ENCODE measurements at regions not wholly inside any gene's neighbourhood (a gene's known extent, or its start where the extent isn't known, plus 50 kb on each side); places are given as distances from the start of the nearest gene placed in this dataset.

DNA sequence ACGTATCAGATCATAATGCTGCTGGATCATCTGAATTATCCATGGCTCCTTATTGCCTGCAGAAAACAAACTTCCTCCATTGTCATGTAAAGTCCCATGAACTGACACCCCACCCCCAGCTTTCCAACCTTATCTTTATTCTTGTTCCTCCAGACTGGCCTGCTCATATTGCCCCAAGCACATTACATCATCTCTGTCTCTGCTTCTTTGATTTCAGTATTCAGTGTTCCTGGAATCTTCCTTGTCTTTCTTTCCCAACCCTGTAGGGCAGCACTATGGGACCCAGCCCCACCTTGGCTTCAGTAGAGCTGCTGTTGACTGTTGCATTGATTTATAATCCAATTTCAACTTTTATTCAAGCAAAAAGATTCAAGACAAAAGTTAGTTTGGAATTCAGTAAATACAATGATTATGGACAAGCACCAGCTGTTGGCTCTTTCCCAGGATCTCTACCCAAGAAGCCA lies 187.5 kb upstream of the ECI2 start:
- 89 to 96% methylated on average over 1 of the region's 1 CpG for WGBS, 2 donors
- peak in 1 of 2 donors; percentile 78 for ATAC-seq (ENCODE audit: low FRiP score in 2 of 2)

DNA sequence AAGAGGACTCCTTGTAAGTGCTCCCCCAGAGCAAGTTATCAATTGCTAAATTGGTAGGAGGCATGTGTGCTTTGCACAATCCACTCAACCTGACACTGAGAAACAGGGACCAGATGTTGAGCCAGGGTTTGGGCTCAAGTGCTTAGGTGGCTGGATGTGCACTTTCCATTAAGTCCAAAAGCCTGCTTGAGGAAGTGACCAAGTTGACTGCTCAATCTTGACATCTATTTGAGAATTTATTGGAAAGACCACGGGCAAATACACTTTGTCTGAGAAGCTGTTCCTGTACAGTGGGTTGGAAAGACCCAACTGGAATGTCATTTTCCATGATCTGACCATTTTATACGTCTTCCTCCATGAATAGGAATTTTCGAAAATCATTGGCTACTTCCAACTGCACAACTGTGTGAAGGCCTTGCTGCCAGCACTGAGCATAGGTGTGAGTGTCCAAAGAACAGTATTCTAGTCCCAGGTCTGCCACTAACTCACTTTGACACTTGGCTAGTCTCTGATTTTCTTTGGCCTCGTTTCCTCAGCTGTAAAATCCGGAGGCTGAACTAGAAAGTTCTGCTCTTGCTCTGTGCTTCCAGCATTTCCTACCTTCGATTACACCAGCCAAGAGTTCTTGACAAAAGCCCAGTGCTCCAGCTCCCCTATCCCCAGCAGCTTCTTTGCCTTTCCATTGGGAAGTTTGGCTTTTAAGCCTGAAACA lies 186.9 kb upstream of the ECI2 start:
- no peak for DNase-seq
- H3K4me1 ChIP-seq, result peaks cover 19 to 29% (median 23%) of the 10 kb centered on the region in 4 donors
- H3K4me3 ChIP-seq, result no peak overlapping the region
- no peaks in the 10 kb centered on the region for H3K9me3 ChIP-seq
- no peaks in the 10 kb centered on the region for H3K27me3 ChIP-seq
- H3K27ac ChIP-seq, result no peak overlapping the region
- TF ChIP-seq CTCF (IDR thresholded peaks at IDR 0.05), result no peak
- TF ChIP-seq POLR2A (IDR thresholded peaks at IDR 0.05), result no peak
- TF ChIP-seq EP300 (IDR thresholded peaks at IDR 0.05), result no peak
- no peak for TF ChIP-seq POLR2AphosphoS5 (IDR thresholded peaks at IDR 0.05)
- ATAC-seq (ENCODE audit: low FRiP score in 2 of 2), result no peak
- WGBS, 2 donors, result 92 to 95% methylated on average over 6 of the region's 6 CpGs
- no peaks in the 10 kb centered on the region for H3K36me3 ChIP-seq

More for the DNA sequence above, 187.5 kb upstream of the ECI2 start:
- no peaks in the 10 kb centered on the region for H3K36me3 ChIP-seq
- H3K4me3 ChIP-seq, result no peak overlapping the region
- no peak overlapping the region for H3K27ac ChIP-seq
- no peak for DNase-seq
- peaks cover 13 to 23% (median 17%) of the 10 kb centered on the region in 4 donors for H3K4me1 ChIP-seq
- H3K27me3 ChIP-seq, result no peaks in the 10 kb centered on the region
- TF ChIP-seq EP300 (IDR thresholded peaks at IDR 0.05) (no peak), POLR2AphosphoS5 (IDR thresholded peaks at IDR 0.05) (no peak), POLR2A (IDR thresholded peaks at IDR 0.05) (no peak), CTCF (IDR thresholded peaks at IDR 0.05) (no peak)
- no peaks in the 10 kb centered on the region for H3K9me3 ChIP-seq

GRCh38 chr6:4320860-4321259 lies 185.5 kb upstream of the ECI2 start:
- Histone ChIP-seq H3K4me1 (peaks cover 25 to 37% (median 29%) of the 10 kb centered on the region in 4 donors), H3K27ac (peak overlapping the region in 1 of 4 donors; percentile 7)
- no peak for DNase-seq

DNA sequence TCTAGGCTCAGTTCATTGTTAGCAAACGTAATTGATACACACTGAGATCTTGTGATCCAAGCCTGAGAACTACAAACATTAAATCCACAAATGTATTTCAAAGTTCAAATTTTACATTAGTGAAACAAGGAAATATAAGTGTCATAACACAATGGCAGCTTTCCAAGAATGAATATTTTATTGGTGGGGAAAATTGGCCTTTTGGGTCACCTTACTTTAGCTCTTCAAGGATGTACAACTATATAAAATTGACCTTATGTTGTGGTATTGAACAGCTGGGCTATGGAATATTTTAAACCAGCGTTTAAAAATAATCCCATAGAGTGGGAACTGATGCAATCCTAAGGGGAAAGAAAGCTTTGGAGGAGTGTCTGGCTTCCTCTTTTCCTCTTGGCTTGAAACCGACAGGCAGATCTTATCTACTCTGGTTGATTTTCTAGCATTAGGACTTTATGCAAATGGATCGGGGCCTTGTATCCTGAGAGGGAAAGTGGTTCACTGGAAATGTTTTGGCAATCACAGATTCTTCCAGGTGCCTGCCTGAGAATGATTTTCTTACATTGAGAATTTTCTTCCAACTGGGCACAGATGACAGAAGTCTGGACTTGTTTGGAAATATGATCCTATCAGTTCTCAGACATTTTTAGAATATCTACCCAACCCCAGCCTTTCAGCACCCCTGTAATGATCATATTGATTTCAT lies 184.8 kb upstream of the ECI2 start:
- no peaks in the 10 kb centered on the region for H3K9me3 ChIP-seq
- peak in 1 of 2 donors; percentile 53 for ATAC-seq (ENCODE audit: low FRiP score in 2 of 2)
- no peaks in the 10 kb centered on the region for H3K27me3 ChIP-seq
- peak overlapping the region in 2 of 4 donors; percentile 1 to 7 for H3K27ac ChIP-seq
- H3K4me3 ChIP-seq, result no peak overlapping the region
- H3K36me3 ChIP-seq, result no peaks in the 10 kb centered on the region
- WGBS, 2 donors, result 16 to 19% methylated on average over 4 of the region's 4 CpGs
- peaks cover 25 to 37% (median 29%) of the 10 kb centered on the region in 4 donors for H3K4me1 ChIP-seq
- no peak for DNase-seq
- no peak for TF ChIP-seq EP300 (IDR thresholded peaks at IDR 0.05)
- peak in 1 of 2 donors; percentile 8 for TF ChIP-seq POLR2AphosphoS5 (IDR thresholded peaks at IDR 0.05)

More at GRCh38 chr6:4320860-4321259, 185.5 kb upstream of the ECI2 start:
- Histone ChIP-seq H3K27me3 (no peaks in the 10 kb centered on the region), H3K36me3 (no peaks in the 10 kb centered on the region), H3K4me3 (no peak overlapping the region), H3K9me3 (no peaks in the 10 kb centered on the region)
- ATAC-seq (ENCODE audit: low FRiP score in 2 of 2), result peak in 1 of 2 donors; percentile 32
- no peak for TF ChIP-seq CTCF (IDR thresholded peaks at IDR 0.05)
- TF ChIP-seq POLR2AphosphoS5 (IDR thresholded peaks at IDR 0.05), result no peak
- no peak for TF ChIP-seq EP300 (IDR thresholded peaks at IDR 0.05)
- no peak for TF ChIP-seq POLR2A (IDR thresholded peaks at IDR 0.05)
- WGBS, 2 donors, result 47 to 55% methylated on average over 1 of the region's 1 CpG

DNA sequence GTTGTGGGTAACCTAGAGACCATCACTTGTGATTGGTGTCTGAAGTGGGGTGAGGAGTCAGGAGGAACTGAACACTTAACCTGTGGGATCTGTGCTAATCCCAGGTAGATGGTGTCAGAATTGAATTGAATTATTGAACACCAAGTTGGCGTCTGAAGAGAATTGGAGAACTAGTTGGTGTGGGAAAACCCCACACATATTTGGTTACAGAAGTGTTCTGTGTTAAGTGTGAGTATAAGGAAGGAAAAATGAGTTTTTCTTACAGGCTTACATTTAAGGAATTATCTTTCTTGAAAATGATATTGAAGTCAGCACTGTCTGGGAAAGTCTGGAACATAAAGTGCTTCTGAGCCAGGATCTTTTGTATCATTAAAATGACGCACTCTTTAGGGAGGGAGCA lies 182.9 kb upstream of the ECI2 start:
- TF ChIP-seq CTCF (IDR thresholded peaks at IDR 0.05) (no peak), POLR2AphosphoS5 (IDR thresholded peaks at IDR 0.05) (no peak), EP300 (IDR thresholded peaks at IDR 0.05) (no peak), POLR2A (IDR thresholded peaks at IDR 0.05) (no peak)
- Histone ChIP-seq H3K4me1 (peaks cover 25 to 37% (median 29%) of the 10 kb centered on the region in 4 donors), H3K36me3 (no peaks in the 10 kb centered on the region), H3K9me3 (peaks cover 0 to 6% (median 0%) of the 10 kb centered on the region in 4 donors), H3K27me3 (no peaks in the 10 kb centered on the region), H3K4me3 (no peak overlapping the region), H3K27ac (peak overlapping the region in 2 of 4 donors; percentile 4 to 73)
- ATAC-seq (ENCODE audit: low FRiP score in 2 of 2), result no peak
- WGBS, 2 donors, result 62 to 88% methylated on average over 2 of the region's 2 CpGs
- no peak for DNase-seq
